Epithelial cell of esophagus (primary cell): ENCODE measurements at regions not wholly inside any gene's neighbourhood (a gene's known extent, or its start where the extent isn't known, plus 50 kb on each side); places are given as distances from the start of the nearest gene placed in this dataset.
"Not testable (repeated sequence)": the region's sequence is repeated elsewhere in the genome, so short reads cannot be mapped to it uniquely, and the experiment has no call there.

Source experiments
- DNase-seq: peaks from one replicate; pipeline ENCODE4 v3.0.0; 2010; ENCODE audit warnings: low read depth
- H3K4me3 ChIP-seq: 2 replicates; pipeline ENCODE4 v1.5.1; 2011; ENCODE audit warnings: mild to moderate bottlenecking, low read length, control low read depth
- CTCF ChIP-seq: IDR thresholded peaks from 2 replicates; pipeline ENCODE4 v1.5.1; 2011; ENCODE audit warnings: low read depth, mild to moderate bottlenecking, low read length, control low read depth, inconsistent platforms; ENCODE audit not compliant: insufficient read depth; ENCODE audit errors: missing control alignments

- no peak overlapping the region for H3K4me3 ChIP-seq
- DNase-seq: no peak
- TF ChIP-seq CTCF: no peak
These were observed 405.4 kb downstream of the CCDC85A start for GRCh38 chr2:56589194-56589593.

DNA sequence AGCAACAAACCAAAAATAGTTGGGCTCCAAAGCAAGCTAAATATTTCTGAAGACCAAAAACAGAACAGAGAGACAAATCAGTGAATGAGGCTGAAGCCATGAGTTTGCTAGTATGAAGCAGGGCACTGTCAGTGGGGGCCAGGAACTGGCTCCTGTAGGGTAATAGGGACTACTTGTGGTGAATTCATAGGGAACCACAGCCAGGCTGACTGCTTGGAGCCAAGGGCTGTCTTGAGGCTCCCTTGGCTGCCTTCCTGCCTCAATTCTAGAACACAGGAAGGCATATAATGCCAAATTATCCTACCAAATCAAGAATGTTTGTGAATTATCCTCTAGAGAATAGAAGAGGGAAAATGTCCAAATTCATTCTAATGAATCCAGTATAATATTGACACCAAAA lies 406.0 kb downstream of the CCDC85A start:
- no peak overlapping the region for H3K4me3 ChIP-seq
- no peak for DNase-seq
- TF ChIP-seq CTCF: no peak

DNA sequence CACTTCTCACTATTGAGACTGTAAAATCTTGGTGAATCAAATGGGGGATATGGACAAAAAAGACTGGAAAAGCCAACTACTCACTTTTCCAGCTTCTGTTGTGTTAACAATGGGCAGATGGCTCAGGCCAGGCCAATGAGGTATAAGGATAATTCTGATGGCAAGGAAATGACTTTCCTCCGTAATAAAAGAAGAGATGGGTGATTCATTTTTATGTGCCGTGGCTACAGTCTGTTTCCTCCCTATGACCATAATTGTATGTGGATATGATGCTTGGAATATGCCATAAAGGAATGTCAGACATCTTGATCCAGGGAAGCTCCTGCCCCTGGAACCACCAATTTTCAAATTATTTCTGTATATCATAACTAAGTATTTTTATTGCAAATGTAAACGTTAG lies 406.8 kb downstream of the CCDC85A start:
- TF ChIP-seq CTCF: no peak
- H3K4me3 ChIP-seq: no peak overlapping the region
- no peak for DNase-seq

- not testable (repeated sequence) for H3K4me3 ChIP-seq, DNase-seq
These were observed 422.3 kb downstream of the CCDC85A start for GRCh38 chr2:56606086-56606485.

DNA sequence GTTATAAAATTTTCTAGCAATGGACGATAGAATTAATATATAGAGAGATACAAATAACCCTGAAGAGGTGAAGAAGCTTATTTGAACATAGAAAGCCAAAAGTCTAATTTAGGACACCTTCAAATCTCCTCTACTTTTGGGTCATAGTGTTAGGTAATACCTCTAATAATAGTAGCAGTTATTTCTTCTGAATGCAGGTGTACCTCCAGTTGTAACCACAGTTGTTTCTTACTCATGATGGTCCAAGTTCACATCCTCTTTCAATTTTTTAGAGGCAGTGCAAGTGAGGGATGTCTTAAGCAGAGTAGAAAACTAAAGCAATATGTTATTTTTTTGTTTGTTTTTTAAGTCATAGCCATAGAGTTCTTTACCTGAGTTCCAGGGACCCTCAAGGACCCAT lies 429.5 kb downstream of the CCDC85A start:
- no peak for TF ChIP-seq CTCF
- DNase-seq: no peak
- H3K4me3 ChIP-seq: no peak overlapping the region

DNA sequence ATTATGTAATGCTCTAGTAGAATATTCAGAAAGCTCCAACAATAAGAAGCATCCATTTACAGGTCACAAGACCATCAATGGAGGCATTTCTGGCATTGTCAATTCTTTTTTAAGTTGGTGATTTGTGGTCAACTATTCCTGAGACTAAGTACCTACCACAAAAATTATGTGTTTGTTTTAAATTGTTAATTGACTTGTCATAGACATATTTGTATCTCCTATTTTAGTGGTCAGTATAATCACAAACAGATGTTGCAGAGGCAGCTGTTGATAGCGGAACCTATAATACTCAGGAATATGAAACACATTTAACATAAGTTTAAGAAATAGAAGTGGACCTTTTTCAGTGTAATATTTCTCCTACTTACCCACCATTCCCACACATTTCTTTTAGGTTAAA lies 430.1 kb downstream of the CCDC85A start:
- TF ChIP-seq CTCF: no peak
- no peak for DNase-seq
- no peak overlapping the region for H3K4me3 ChIP-seq

DNA sequence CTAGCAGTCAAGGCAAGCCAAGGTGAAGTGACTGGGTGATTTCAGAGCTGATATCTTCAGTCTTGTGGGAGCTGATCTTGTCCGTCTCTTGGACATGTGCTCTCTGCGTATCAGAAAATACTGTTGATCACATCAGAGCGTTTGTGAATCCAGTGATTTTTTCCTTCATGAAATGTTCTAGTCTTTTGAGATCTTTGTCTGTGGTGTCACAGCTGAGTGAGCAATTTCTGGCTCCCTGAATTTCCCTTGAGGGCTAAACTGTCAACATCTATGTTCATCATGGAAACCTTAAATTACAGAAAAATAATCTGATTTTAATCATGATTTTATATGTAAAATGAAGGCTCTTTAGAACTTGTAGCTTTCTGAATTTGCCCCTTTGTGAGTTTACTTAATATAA lies 432.0 kb downstream of the CCDC85A start:
- H3K4me3 ChIP-seq: no peak overlapping the region
- no peak for DNase-seq
- TF ChIP-seq CTCF: no peak

DNA sequence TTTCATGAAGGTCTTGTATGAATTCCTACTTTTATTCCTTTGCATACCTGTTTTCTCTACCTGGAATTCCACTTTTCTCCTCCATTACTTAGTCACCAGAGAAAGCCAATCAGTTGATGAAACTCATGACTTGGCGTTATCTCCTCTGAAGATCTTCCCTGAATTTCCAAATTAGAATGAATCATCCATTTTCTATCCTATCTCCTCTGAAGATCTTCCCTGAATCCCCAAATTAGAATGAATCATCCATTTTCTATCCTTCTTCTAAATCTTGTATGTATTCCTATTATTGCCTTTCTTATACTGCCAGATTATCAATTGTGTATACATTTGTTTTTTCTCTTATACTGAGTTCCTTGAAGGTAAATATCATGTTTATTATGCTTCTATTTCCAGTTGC lies 440.4 kb downstream of the CCDC85A start:
- no peak for TF ChIP-seq CTCF
- no peak for DNase-seq
- H3K4me3 ChIP-seq: no peak overlapping the region
